Right ventricle myocardium superior (tissue), 1 donor: ENCODE measurements at regions not wholly inside any gene's neighbourhood (a gene's known extent, or its start where the extent isn't known, plus 50 kb on each side); places are given as distances from the start of the nearest gene placed in this dataset.

Source experiments
- ATAC-seq: fragments of 200-7000 bp; cut with Tn5 transposase; one replicate; pipeline ENCODE4 v1.9.1; 2020; ENCODE audit warnings: mild to moderate bottlenecking; ENCODE audit not compliant: poor library complexity
- DNase-seq: peaks from one replicate; pipeline ENCODE4 v3.0.0-alpha.2; 2020
- intact Hi-C: fragments of 100-400 bp; cut with DNase I; formaldehyde crosslinking; loops from one replicate; pipeline ENCODE4 v1.11.2; 2022
- donor health status: DM: no; HTN: yes; CAD: no; lungs with severe emphysema.

DNA sequence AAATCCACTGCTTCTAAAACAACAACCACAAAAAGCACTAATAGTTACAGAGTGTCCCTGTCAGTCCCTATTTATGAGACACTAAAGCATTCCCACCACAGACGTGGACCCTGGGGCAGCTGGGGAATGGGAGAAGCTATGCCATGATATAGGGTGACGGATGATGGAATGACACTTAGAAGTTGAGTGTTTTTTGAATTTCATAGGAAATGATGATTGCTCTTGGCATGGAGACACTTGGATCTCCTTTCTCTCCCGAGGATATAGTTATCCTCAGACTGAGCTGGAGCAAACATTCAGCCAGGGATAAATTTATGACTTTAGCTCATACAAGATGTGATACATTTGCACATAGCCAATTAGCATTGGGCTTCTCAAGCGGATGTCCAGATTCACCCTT lies 151.2 kb downstream of the EDN3 start:
- DNase-seq (no peak), ATAC-seq (no peak)
- intact Hi-C loops = no loop called here

DNA sequence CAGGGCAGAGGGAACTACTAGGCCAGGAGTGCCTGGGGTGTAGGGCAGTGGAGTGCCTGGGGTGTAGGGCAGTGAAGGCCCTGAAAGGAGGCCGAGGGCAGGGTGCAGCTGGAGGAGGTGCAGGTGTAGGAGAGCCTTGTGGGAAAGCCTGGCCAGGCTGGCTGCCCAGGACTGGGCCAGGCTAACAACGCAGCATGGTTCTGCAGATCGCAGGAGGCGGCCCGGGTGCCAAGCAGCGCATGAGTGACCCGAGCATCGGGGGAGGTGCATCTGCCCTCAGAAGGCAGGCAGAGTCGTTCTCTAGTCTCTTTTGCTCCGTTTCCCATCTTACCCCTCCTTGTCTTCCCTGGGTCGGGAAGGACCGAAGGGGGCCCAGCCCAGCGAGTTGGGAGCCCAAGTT lies 151.5 kb upstream of the PHACTR3 start:
- no peak for DNase-seq
- intact Hi-C loops = no loop called here
- ATAC-seq = no peak

DNA sequence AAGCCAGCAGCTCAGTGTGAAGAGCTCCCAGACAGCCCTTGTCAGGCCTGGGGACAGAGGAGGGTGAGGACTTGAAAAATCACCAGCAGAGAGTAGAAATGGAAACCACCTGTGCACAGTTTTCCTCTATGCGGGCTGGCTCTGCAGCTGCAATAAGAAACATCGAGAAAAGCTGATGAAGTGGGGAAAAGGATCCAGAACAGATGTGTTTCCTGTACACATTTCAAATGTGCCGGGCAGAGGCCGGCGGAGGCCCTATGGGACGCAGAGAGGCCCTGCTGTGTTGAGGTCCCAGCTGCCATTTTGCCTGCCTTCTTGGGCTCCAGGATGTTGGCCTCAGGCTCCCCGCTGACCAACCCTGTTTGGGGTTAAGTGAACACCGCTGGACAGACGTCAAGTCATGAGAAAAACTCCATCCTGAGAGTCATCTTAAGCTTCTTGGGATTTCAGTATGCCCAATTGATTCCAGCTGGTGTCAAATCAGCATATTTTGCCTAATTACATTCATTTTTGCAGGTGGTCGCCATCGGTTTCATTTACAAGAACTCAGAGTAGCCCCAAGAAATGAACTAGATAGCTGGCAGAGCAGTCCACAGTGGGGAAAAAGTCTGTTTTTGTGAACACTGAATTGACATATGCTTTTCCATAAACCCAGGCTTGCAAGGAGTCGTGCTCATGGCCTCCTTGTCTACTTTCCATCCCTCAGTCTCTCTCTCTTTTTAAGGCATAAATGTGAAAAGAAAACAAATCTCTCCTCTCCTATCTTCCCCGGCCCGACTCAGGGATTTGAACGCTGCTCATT lies 150.4 kb upstream of the PHACTR3 start:
- DNase-seq = no peak
- intact Hi-C loops = no loop called here
- peak; percentile 21 for ATAC-seq

DNA sequence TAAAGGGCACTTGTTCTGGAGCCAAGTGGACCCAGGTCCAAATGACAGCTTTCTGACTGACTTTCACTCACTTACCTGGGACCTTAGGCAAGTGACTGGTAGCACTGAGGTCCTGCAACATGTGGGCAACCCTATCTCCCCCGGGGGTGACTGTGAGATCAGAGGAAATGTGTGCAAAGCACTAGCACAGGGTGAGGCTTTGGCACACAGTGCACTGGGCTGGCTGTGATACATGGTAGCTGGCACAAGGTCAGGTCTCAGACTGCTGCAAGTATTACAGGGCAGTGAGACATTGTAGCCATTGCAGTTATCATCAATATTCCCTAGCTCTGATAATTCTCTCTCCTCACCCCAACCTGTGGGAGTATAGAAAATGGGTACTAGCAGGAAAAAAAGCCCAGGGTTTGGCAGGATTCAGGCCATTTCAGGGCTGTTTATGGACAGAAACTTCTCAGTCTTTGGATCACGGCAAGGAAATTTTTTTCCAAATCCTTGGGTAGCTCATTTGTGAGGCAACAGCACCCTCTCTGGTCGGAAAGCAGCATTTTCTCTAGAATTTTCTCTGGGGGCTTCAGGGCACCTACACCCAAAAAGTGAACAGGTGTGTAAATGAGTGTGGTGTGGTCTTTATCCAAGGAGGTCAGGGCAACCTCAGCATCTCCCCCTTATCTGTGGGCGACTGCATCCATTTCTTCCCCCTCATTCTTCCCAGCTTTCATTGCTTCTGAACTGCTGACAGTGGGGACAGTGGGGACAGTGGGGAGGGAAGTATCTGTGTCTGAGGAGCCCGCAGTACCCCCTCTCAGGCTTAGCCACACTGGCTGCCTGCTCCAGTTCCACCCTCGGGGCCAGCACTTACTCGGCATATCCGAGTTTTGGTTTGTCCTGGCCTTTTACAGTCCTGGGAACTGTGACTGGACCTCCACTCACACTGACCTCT lies 148.7 kb upstream of the PHACTR3 start:
- ATAC-seq (peak; percentile 80), DNase-seq (peak; percentile 69)
- intact Hi-C loops = no loop called here

DNA sequence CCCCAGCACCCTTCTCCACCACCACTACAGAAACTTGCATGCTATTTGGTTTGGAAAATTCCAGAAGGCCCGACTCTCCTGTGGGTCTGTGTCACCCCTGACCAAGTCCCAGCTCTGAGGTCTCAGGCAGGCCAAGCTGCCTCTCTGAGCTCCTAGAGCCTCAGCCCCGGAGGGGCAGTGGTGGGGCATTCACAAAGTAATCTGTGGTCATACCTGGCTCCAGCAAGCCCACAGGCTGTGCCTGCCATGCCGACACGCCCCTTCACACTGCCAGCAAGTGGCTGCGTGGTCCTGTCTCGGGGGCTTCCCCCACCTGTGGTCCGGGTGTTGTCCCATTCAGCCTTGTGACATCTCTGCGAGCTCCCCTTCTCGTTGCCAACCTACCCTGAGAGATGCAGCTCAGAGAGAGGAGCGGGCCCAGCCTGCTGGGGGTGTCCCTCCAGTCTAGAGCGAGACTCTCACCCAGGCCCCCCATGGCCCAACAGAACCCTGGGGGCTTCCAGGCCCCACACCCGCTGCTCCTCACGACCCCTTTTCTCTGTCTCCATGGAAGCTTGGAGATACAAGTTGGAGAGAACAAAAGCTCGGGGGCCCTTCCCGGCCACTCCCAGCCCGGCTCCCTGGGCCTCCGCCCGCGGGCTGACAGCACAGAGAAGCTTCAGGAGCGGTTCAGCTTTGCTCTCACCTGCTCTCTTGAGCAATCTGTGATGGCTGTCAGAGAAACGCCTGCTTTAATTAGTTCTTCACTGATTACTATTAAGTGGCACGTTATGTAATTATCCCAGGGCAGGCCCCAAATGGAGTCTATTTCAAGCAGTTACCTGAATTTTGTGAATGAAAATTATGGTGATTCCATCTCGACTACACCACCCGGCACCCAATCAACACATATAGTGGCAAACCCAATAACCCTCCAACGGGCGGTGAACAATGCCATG lies 147.7 kb upstream of the PHACTR3 start:
- intact Hi-C loops = no loop called here
- DNase-seq (no peak), ATAC-seq (no peak)

DNA sequence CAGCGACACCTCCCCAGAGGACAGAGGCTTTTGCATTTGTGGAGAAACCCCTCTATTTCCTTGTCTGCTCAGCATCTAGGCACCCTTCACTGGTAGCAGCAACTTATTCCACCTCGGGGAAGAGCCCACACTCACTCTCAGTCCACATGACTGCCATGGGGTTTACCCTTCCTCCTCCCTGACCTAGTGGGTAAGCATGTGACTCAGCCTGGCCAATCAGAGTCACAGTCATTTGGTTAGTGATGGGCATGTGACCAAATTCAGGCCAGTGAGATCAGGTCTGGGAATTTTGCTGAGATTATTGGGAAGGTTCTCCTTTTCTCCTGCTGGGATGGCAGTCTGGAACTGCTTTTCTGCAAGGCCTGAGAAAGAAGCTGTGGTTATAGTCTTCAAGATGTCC lies 145.7 kb upstream of the PHACTR3 start:
- DNase-seq = no peak
- ATAC-seq = no peak
- intact Hi-C loops = no loop called here

DNA sequence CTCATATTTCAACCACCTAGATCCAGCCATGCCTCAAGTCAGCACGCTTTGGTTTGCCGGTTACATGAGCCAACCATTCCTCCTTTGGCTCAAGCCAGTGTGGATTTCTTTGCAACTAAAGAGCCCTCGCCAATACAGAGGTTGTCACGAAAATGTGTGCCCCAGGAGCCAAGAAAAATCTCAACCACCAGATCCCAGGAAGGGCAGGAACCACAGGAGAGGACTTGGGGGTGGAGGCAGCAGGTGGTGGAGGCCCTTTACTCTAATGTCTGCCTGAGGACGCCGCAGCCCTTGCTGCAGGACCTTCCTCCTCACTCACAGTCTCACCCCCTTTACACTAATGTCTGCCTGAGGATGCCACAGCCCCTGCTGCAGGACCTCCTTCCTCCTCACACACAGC lies 144.8 kb upstream of the PHACTR3 start:
- intact Hi-C loops = no loop called here
- no peak for DNase-seq
- ATAC-seq = no peak

DNA sequence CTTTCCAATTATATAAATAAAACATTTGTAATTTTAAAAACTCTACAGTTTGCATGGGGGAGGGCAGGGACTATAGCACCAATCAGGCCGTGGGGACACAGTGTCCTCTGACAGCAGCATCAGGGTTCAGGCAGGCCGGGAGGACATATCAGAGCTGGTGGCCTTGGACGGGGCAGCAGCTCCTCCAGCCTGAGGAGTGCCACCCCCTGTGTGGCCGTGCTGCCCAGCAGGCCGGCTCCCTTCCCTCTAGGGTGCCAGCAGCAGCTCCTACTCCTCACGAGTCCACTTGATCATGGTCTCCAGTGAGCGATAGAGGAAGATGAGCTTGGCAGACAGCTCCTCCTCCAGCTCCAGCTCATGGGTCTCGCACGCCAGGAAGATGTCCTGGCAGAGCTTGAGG lies 144.0 kb upstream of the PHACTR3 start:
- intact Hi-C loops = no loop called here
- no peak for ATAC-seq
- DNase-seq = no peak

DNA sequence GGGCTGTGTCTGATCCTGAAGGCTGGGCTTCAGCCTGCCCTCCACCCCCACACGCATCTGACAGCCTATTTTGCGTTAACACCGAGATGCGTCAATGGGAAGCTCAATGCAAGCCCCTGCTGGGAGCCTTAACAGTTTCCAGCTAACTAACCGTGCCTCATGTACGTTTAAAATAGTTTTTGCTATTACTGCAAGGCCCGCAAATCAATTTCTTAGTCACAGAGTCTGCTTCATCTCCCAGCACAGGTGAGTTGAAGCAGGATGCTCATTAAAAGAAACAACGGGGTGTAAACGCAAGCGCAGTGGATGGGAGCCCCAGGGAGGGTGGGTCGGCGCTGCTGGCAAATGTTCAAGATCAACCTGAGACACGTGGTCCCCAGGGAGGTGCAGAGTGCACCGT lies 142.8 kb upstream of the PHACTR3 start:
- intact Hi-C loops = no loop called here
- no peak for ATAC-seq

DNA sequence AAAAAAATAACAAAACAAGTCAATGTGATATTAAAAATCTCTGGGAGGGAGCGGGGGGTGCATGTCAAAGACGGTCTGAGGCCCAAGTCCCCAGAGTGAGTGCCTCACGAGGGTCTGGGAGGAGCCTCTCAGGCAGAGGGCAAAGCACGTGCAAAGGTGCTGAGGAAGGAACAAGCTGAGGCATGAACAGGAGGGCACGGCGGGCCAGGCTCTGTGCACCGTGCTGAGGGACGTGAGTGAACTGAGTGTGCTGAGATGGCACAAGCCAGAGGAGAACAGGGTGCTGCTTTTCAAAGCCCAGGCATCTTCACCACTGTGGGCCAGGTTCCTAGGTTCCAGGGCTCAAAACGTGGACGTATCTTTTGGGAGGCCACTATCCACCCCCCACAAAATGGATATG lies 142.1 kb upstream of the PHACTR3 start:
- no peak for DNase-seq
- no peak for ATAC-seq
- intact Hi-C loops = no loop called here

More for the DNA sequence above, 142.8 kb upstream of the PHACTR3 start:
- no peak for DNase-seq

DNA sequence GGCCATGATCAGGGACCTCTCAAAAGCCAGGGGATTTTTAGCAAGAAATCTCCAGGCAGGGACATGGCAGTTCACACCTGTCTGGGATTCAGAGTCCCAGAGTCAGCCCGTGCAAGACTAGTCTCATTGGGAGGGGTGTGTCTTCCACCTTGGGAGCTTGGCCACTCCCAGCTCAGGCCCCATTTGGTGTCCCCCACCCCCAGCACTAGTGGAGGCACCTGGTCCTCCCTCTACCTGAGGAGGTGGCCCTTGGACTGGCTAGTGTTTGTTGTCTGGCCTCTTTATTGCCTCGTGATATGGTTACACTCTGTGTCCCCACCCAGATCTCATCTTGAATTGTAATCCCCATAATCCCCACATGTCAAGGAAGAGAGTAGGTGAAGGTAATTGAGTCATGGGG lies 140.8 kb upstream of the PHACTR3 start:
- intact Hi-C loops = no loop called here
- ATAC-seq (no peak), DNase-seq (no peak)

DNA sequence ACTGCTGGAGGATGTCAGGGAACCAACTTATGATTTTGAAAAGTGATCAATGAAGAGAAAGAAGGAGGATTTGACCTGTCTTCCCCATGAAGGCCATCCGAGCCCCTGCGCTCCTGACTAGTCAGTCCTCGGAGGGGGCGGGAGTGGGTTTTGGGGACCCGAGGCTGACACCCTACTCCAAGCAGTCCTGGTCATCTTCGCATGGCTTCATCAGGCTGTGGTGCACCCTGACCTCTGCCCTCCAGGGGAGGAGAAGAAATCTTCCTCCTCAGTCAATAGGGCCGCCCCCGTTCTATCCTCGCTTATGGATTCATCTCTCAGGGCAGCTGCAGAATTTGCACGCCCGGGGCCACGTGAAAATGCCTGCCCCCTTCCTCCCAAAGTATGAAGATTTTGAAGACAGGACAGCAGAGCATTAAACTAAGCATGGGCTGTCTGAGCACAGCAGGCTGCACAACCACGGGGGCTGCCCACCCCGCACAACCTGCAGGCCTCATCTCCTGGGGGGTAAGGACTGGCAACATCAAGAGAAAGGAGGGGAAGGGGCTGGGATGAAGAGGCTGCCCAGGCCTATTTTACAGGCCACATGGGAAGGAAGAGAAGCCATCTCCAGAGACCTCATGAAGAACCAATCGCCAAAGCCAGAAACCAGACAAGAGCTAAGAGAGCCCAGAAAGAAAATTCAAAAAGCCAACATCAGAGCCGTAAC lies 138.1 kb upstream of the PHACTR3 start:
- no peak for ATAC-seq
- intact Hi-C loops = no loop called here

DNA sequence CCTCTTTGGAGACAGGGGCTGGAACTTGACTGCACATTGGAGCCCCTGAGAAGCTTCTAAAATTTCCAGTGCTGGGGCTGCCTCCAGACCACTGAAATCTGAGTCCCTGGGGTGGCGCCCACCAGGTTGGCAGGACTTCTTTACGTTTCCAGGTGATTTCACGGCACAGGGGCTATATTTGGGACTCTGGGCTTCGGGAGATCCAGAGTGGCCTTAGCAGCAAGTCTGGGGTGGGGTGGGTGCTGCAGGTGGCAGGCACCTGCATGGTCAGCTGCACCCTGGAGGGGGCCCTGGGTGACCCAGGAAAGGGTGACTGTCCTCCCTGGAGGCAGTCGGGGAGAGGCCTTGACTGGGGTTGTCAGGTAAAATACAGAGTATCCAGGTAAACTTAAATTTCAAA lies 135.5 kb upstream of the PHACTR3 start:
- intact Hi-C loops = no loop called here

More for the DNA sequence above, 138.1 kb upstream of the PHACTR3 start:
- no peak for DNase-seq

DNA sequence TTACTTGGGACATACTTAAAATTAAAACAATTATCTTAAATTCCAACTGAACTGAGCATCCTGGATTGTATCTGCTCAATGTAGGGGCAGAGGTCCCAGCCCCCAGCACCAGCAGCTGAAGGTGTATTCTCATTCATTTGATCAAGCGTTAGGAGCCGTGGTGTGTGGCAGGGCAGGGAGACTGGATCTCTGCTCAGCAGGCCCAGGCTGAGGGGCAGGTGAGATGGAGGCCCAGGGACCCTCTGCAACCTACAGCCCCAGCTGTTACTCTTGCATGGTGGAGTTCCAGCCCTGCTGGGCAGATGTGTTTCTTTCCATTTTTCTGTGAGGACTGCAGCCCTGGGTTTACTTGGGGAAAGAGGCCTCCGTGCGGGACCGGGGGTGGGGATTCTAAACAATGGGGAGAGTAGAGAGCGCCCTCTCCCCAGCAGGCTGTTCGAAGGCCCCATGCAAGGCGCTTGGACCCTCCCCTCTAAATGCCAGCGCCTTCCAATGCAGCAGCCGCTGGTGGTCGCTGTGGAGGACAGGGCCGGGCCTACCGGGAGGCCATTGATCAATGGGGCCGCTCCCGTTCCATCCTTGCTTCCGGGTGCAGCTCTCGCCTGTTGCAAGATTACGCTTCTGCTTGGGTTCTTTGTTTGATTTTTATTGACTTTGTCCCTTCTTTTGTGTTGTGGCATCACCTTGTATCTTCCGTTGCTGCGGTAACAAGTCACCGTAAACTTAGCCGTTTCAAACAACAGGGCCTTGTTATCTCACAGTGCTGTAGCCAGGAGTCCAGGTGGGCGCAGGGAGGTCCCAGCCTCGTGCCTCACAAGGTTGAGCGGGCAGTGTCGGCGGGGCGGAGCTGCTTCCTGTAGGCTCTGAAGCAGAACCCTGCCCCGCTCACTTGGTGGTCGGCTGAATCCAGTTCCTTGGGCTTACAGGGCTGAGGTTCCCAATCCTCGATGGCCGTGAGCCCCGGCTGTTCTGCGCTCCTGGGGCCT lies 134.8 kb upstream of the PHACTR3 start:
- DNase-seq (no peak), ATAC-seq (no peak)
- intact Hi-C loops = no loop called here

More for the DNA sequence above, 135.5 kb upstream of the PHACTR3 start:
- ATAC-seq (no peak), DNase-seq (no peak)

DNA sequence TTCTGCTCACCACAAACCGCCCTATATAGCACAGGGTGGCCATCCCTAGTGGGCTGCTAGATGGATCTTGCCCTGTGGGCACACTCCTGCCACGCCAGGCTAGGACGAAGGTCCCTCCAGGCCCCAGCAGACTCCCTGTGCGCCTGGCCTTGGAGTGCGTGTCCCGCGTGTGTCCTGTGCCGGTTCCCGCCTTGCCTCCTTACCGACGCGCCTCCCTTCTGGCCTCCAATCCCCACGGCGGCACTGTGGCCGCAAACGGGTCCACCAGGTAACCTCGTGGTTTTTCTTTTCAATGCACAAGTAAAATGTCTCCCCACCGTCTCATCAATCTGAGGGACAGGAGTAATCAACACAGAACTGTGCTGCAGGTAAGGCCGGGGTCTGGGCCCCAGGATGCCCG lies 133.8 kb upstream of the PHACTR3 start:
- intact Hi-C loops = no loop called here
- no peak for ATAC-seq
- no peak for DNase-seq

DNA sequence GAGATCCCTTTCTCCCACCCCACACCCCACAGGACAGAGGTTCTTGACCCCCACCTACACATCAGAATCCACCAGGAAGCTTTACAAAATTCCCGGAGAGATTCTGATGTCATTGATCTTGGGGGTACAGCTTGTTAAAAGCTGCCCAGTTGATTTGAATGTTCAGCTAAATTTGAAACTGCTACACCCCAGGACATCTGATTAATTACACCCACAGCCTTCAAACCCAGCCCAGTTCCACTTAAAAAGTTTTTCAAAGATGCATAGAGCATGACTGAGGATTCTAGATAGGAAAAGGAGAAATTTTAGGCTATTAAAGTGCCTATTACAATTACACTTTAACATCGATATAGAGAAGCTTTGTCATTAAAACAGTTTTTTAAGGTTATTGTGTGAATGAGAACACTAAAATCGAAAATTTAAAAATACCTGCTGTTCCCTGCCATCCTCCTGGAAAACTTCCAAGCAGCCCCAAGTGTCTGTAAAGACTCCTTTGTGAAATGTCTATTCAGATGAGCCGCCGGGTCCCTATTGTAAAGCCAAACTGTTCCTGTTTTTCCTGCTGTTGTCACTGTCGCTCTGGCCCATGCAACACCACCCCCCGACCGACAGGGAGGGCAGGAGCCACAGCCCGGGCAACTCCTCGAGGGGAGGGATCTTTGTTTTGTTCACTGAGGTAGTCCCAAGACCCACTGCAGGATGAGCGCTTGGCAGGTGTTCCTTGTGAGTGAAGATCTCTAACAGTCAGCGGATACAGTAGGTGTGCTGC lies 132.5 kb upstream of the PHACTR3 start:
- ATAC-seq (no peak), DNase-seq (no peak)
- intact Hi-C loops = no loop called here
